ENCODE measurements at regions not wholly inside any gene's neighbourhood (a gene's known extent, or its start where the extent isn't known, plus 50 kb on each side); places are given as distances from the start of the nearest gene placed in this dataset.

- Histone ChIP-seq H3K36me3 (ENCODE audit: low read depth) (no peaks in the 10 kb centered on the region), H3F3A (ENCODE audit: insufficient read depth) (no peaks in the 10 kb centered on the region), H3K9me2 (ENCODE audit: insufficient read depth) (no peaks in the 10 kb centered on the region), H3K4me2 (ENCODE audit: unreplicated experiment) (no peak overlapping the region), H3K27ac (no peak overlapping the region), H2AFZ (no peak overlapping the region), H3K79me2 (ENCODE audit: insufficient read depth) (no peaks in the 10 kb centered on the region), H4K20me1 (ENCODE audit: insufficient read depth) (no peaks in the 10 kb centered on the region), H3K9me3 (ENCODE audit: low read depth) (no peaks in the 10 kb centered on the region), H3K9ac (no peak overlapping the region), H3K27me3 (replicated peaks; ENCODE audit: insufficient read depth) (no peaks in the 10 kb centered on the region), H3K4me1 (ENCODE audit: insufficient read depth) (no peaks in the 10 kb centered on the region), H3K4me3 (no peak overlapping the region)
- in situ Hi-C loops (cut with MboI) = no loop called here
- no peak for TF ChIP-seq EZH2 (IDR thresholded peaks at IDR 0.05; ENCODE audit: insufficient read depth, poor library complexity, severe bottlenecking)
- TF ChIP-seq EZH2phosphoT487 (IDR thresholded peaks at IDR 0.05; ENCODE audit: insufficient read depth, low read depth) = no peak
- 33 to 35% methylated on average over 2 of the region's 2 CpGs for WGBS, 2 experiments (ENCODE audit: low coverage in 1 of 2, low lambda C conversion rate in 2 of 2, missing lambda C conversion rate in 2 of 2)
- DNase-seq = no peak
Observed at GRCh38 chr13:52929846-52930245, 81.4 kb upstream of the PCDH8 start.

GRCh38 chr13:52926971-52927370, 78.5 kb upstream of the PCDH8 start:
- 18 to 25% methylated on average over 2 of the region's 2 CpGs for WGBS, 2 experiments (ENCODE audit: low coverage in 1 of 2, low lambda C conversion rate in 2 of 2, missing lambda C conversion rate in 2 of 2)
- no peak overlapping the region for H3K4me3 ChIP-seq
- H2AFZ ChIP-seq = no peak overlapping the region
- H3K4me2 ChIP-seq (ENCODE audit: unreplicated experiment) = no peak overlapping the region
- no peaks in the 10 kb centered on the region for H3K36me3 ChIP-seq (ENCODE audit: low read depth)
- no peaks in the 10 kb centered on the region for H3K4me1 ChIP-seq (ENCODE audit: insufficient read depth)
- in situ Hi-C loops (cut with MboI) = no loop called here
- H3F3A ChIP-seq (ENCODE audit: insufficient read depth) = no peaks in the 10 kb centered on the region
- H3K27ac ChIP-seq = no peak overlapping the region
- H3K9me3 ChIP-seq (ENCODE audit: low read depth) = no peaks in the 10 kb centered on the region
- no peak for DNase-seq
- no peaks in the 10 kb centered on the region for H3K79me2 ChIP-seq (ENCODE audit: insufficient read depth)
- TF ChIP-seq EZH2 (IDR thresholded peaks at IDR 0.05; ENCODE audit: insufficient read depth, poor library complexity, severe bottlenecking) (no peak), EZH2phosphoT487 (IDR thresholded peaks at IDR 0.05; ENCODE audit: insufficient read depth, low read depth) (no peak)
- no peaks in the 10 kb centered on the region for H3K9me2 ChIP-seq (ENCODE audit: insufficient read depth)
- no peaks in the 10 kb centered on the region for H3K27me3 ChIP-seq (replicated peaks; ENCODE audit: insufficient read depth)
- H4K20me1 ChIP-seq (ENCODE audit: insufficient read depth) = no peaks in the 10 kb centered on the region
- H3K9ac ChIP-seq = no peak overlapping the region

DNA sequence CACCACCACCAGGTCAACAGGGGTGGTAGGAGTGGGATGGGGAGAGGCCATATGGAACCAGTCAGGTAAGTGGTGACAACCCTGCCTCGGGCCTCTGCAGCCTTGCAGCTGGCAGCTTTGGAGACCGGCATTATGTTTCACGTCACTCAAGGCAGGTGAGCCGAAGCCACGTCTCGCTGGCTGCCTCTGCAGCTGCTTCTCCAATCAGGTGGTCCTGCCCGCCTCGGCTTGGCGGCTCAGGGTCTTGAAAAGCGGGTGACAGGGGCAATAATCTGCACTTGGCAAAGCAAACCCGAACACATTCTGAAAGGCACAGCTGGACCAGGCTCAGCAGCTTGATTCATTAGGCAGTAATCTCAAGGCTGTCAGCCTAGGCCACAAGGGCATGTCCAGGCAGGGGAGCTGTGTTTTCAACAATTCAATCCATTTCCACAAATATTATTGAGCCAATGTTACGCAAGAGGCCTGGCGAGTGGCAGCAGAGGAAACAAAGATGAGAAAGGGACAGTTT, 77.4 kb upstream of the PCDH8 start:
- in situ Hi-C loops (cut with MboI) = no loop called here
- no peaks in the 10 kb centered on the region for H3F3A ChIP-seq (ENCODE audit: insufficient read depth)
- no peaks in the 10 kb centered on the region for H3K9me2 ChIP-seq (ENCODE audit: insufficient read depth)
- no peak for DNase-seq
- H3K4me3 ChIP-seq = no peak overlapping the region
- H3K9ac ChIP-seq = no peak overlapping the region
- H3K27me3 ChIP-seq (replicated peaks; ENCODE audit: insufficient read depth) = no peaks in the 10 kb centered on the region
- no peaks in the 10 kb centered on the region for H3K9me3 ChIP-seq (ENCODE audit: low read depth)
- TF ChIP-seq EZH2phosphoT487 (IDR thresholded peaks at IDR 0.05; ENCODE audit: insufficient read depth, low read depth) (no peak), EZH2 (IDR thresholded peaks at IDR 0.05; ENCODE audit: insufficient read depth, poor library complexity, severe bottlenecking) (no peak)
- H4K20me1 ChIP-seq (ENCODE audit: insufficient read depth) = no peaks in the 10 kb centered on the region
- no peak overlapping the region for H3K27ac ChIP-seq
- H3K4me1 ChIP-seq (ENCODE audit: insufficient read depth) = no peaks in the 10 kb centered on the region
- H2AFZ ChIP-seq = no peak overlapping the region
- H3K4me2 ChIP-seq (ENCODE audit: unreplicated experiment) = no peak overlapping the region
- WGBS, 2 experiments (ENCODE audit: low coverage in 1 of 2, low lambda C conversion rate in 2 of 2, missing lambda C conversion rate in 2 of 2) = 21 to 22% methylated on average over 13 of the region's 13 CpGs
- no peaks in the 10 kb centered on the region for H3K36me3 ChIP-seq (ENCODE audit: low read depth)
- no peaks in the 10 kb centered on the region for H3K79me2 ChIP-seq (ENCODE audit: insufficient read depth)

DNA sequence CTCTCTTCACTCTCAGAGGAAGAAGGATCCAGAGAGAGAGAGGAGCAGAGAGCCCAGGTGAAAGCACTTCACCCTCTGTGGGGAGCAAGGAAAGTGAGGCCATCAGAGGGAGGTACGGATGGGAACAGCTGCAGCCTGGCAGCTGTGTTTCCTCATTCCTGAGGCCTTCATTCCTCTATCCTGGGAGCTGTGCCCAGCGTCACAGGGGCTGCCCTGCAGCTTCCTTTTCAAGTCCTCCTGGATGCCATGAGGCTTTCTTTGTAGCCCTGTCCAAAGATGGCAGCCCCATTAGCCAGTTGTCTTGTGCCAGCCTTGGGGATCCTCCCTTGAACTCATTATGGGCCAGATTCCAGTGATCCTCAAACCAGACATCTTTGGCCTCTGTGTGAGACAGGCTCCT, 76.8 kb upstream of the PCDH8 start:
- Histone ChIP-seq H3K27me3 (replicated peaks; ENCODE audit: insufficient read depth) (no peaks in the 10 kb centered on the region), H3K9ac (no peak overlapping the region)
- in situ Hi-C loops (cut with MboI) = no loop called here

More for the DNA sequence above, 76.8 kb upstream of the PCDH8 start:
- H3K9me2 ChIP-seq (ENCODE audit: insufficient read depth) = no peaks in the 10 kb centered on the region
- no peak overlapping the region for H3K4me3 ChIP-seq
- no peak overlapping the region for H3K27ac ChIP-seq
- WGBS, 2 experiments (ENCODE audit: low coverage in 1 of 2, low lambda C conversion rate in 2 of 2, missing lambda C conversion rate in 2 of 2) = 0 to 4% methylated on average over 2 of the region's 2 CpGs
- H3F3A ChIP-seq (ENCODE audit: insufficient read depth) = no peaks in the 10 kb centered on the region
- H4K20me1 ChIP-seq (ENCODE audit: insufficient read depth) = no peaks in the 10 kb centered on the region
- no peak overlapping the region for H3K4me2 ChIP-seq (ENCODE audit: unreplicated experiment)
- TF ChIP-seq EZH2 (IDR thresholded peaks at IDR 0.05; ENCODE audit: insufficient read depth, poor library complexity, severe bottlenecking) (no peak), EZH2phosphoT487 (IDR thresholded peaks at IDR 0.05; ENCODE audit: insufficient read depth, low read depth) (no peak)
- H2AFZ ChIP-seq = no peak overlapping the region
- H3K36me3 ChIP-seq (ENCODE audit: low read depth) = no peaks in the 10 kb centered on the region
- H3K79me2 ChIP-seq (ENCODE audit: insufficient read depth) = no peaks in the 10 kb centered on the region
- H3K9me3 ChIP-seq (ENCODE audit: low read depth) = no peaks in the 10 kb centered on the region
- no peak for DNase-seq
- H3K4me1 ChIP-seq (ENCODE audit: insufficient read depth) = no peaks in the 10 kb centered on the region

All from GM23248 (cell line).